Fibroblast of lung (primary cell): ENCODE measurements at regions not wholly inside any gene's neighbourhood (a gene's known extent, or its start where the extent isn't known, plus 50 kb on each side); places are given as distances from the start of the nearest gene placed in this dataset.

Source experiments
- DNase-seq, 2 donors: peaks; one replicate each; pipeline versions ENCODE4 v3.0.0 to v3.0.0-alpha.2; 2010; ENCODE audit warnings: low read depth in 2 of 2
- H2AFZ ChIP-seq: 2 replicates; pipeline ENCODE4 v1.5.1; 2012; ENCODE audit warnings: low read length, control low read depth, inconsistent platforms
- H3K27ac ChIP-seq: 2 replicates; pipeline ENCODE4 v1.5.1; 2011; ENCODE audit warnings: low read length, control low read depth; ENCODE audit not compliant: insufficient read depth
- H3K27me3 ChIP-seq: 2 replicates; pipeline ENCODE4 v1.5.1; 2011; ENCODE audit warnings: mild to moderate bottlenecking, low read length; ENCODE audit not compliant: control insufficient read depth, insufficient read depth
- H3K36me3 ChIP-seq: 2 replicates; pipeline ENCODE4 v1.5.1; 2011; ENCODE audit warnings: low read length; ENCODE audit not compliant: control insufficient read depth, insufficient read depth
- H3K4me1 ChIP-seq: 2 replicates; pipeline ENCODE4 v1.5.1; 2011; ENCODE audit warnings: low read length; ENCODE audit not compliant: control insufficient read depth, insufficient read depth; ENCODE audit errors: extremely low read depth
- H3K4me2 ChIP-seq: 2 replicates; pipeline ENCODE4 v1.5.1; 2011; ENCODE audit warnings: low read length, control low read depth; ENCODE audit not compliant: insufficient read depth; ENCODE audit errors: extremely low read depth
- H3K4me3 ChIP-seq, 4 experiments: fragments of 200-600 bp in 1 of 4; sonication (generic) in 1 of 4; replicated peaks in 1 of 4; 2 replicates each; pipeline ENCODE4 v1.5.1; 2011 to 2016; ENCODE audit warnings: low read length in 4 of 4, low read depth in 3 of 4, mild to moderate bottlenecking in 3 of 4, control low read depth in 2 of 4, inconsistent platforms in 1 of 4, mixed read lengths in 1 of 4; ENCODE audit not compliant: insufficient read depth in 1 of 4; ENCODE audit errors: control extremely low read depth in 1 of 4
- H3K79me2 ChIP-seq: 2 replicates; pipeline ENCODE4 v1.5.1; 2012; ENCODE audit warnings: mild to moderate bottlenecking, low read length, inconsistent platforms; ENCODE audit not compliant: control insufficient read depth, insufficient read depth
- H3K9ac ChIP-seq: 2 replicates; pipeline ENCODE4 v1.5.1; 2011; ENCODE audit warnings: mild to moderate bottlenecking, low read length, control low read depth; ENCODE audit not compliant: insufficient read depth
- H3K9me3 ChIP-seq: 2 replicates; pipeline ENCODE4 v1.5.1; 2012; ENCODE audit warnings: low read depth, low read length; ENCODE audit not compliant: control insufficient read depth, insufficient read depth
- H4K20me1 ChIP-seq: 2 replicates; pipeline ENCODE4 v1.5.1; 2011; ENCODE audit warnings: low read length; ENCODE audit not compliant: control insufficient read depth, insufficient read depth; ENCODE audit errors: extremely low read depth
- EZH2 ChIP-seq: IDR thresholded peaks from 2 replicates; pipeline ENCODE4 v1.5.1; 2012; ENCODE audit warnings: low read length, control low read depth, mild to moderate bottlenecking; ENCODE audit errors: missing control alignments
- TF ChIP-seq, protein P1 (sequence below), 2 donors: IDR thresholded peaks in 1 of 2; conservative IDR thresholded peaks in 1 of 2; 1 replicate in 1 of 2; 2 replicates in 1 of 2; pipeline ENCODE4 v1.5.1; 2011 to 2012; ENCODE audit warnings: low read length in 2 of 2, control low read depth in 1 of 2, inconsistent platforms in 1 of 2, low read depth in 1 of 2, mild to moderate bottlenecking in 1 of 2

DNA sequence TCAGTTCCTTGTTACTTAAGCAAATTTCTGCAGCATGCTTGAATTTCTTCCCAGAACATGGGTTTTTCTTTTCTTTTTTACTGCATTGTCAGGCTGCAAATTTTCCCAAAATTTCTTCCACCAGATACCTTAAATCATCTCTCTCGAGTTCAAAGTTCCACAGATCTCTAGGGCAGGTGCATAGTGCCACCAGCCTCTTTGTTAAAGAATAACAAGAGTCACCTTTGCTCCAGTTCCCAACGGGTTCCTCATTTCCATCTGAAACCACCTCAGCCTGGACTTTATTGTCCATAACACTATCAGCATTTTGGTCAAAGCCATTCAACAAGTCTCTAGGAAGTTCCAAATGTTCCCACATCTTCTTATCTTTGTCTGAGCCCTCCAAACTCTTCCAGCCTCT lies 389.2 kb downstream of the NXPH1 start:
- H3K9ac ChIP-seq, result no peak overlapping the region
- no peaks in the 10 kb centered on the region for H3K79me2 ChIP-seq
- no peaks in the 10 kb centered on the region for H4K20me1 ChIP-seq
- H2AFZ ChIP-seq, result no peak overlapping the region
- H3K4me1 ChIP-seq, result no peaks in the 10 kb centered on the region
- no peaks in the 10 kb centered on the region for H3K9me3 ChIP-seq
- no peak overlapping the region for H3K4me3 ChIP-seq
- H3K27ac ChIP-seq, result no peak overlapping the region
- no peak for TF ChIP-seq EZH2
- TF ChIP-seq, protein P1, sequence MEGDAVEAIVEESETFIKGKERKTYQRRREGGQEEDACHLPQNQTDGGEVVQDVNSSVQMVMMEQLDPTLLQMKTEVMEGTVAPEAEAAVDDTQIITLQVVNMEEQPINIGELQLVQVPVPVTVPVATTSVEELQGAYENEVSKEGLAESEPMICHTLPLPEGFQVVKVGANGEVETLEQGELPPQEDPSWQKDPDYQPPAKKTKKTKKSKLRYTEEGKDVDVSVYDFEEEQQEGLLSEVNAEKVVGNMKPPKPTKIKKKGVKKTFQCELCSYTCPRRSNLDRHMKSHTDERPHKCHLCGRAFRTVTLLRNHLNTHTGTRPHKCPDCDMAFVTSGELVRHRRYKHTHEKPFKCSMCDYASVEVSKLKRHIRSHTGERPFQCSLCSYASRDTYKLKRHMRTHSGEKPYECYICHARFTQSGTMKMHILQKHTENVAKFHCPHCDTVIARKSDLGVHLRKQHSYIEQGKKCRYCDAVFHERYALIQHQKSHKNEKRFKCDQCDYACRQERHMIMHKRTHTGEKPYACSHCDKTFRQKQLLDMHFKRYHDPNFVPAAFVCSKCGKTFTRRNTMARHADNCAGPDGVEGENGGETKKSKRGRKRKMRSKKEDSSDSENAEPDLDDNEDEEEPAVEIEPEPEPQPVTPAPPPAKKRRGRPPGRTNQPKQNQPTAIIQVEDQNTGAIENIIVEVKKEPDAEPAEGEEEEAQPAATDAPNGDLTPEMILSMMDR (conservative IDR thresholded peaks at IDR 0.05 in 1 of 2, IDR thresholded peaks at IDR 0.05 in 1 of 2; ENCODE audit: low read depth in 1 of 2, low read length in 2 of 2), result no peak
- DNase-seq, result no peak
- no peak overlapping the region for H3K4me2 ChIP-seq
- H3K27me3 ChIP-seq, result no peaks in the 10 kb centered on the region
- no peaks in the 10 kb centered on the region for H3K36me3 ChIP-seq

DNA sequence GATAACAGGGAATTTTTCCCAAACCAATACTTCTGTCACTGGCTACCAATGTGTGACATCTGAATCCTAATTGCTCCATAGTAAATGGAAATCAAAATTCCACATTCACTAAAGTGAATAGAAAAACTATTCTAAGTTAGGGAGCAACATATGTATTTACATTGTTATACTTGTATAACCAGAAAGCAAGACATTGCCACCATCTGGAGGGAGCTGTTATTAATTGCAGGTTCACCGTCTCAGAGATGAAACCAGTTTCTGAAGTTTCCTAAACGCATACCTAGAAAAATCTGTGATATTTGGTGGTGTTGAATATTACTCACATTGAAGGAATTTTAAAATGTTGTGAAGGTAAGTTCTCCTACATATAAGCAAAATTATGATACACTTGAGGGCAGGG lies 390.1 kb downstream of the NXPH1 start:
- no peaks in the 10 kb centered on the region for H3K4me1 ChIP-seq
- DNase-seq, result no peak
- no peak overlapping the region for H2AFZ ChIP-seq
- no peak overlapping the region for H3K4me3 ChIP-seq
- no peaks in the 10 kb centered on the region for H4K20me1 ChIP-seq
- H3K9me3 ChIP-seq, result no peaks in the 10 kb centered on the region
- no peak overlapping the region for H3K27ac ChIP-seq
- H3K36me3 ChIP-seq, result no peaks in the 10 kb centered on the region
- no peaks in the 10 kb centered on the region for H3K79me2 ChIP-seq
- no peaks in the 10 kb centered on the region for H3K27me3 ChIP-seq
- TF ChIP-seq EZH2, result no peak
- TF ChIP-seq, protein P1 (conservative IDR thresholded peaks at IDR 0.05 in 1 of 2, IDR thresholded peaks at IDR 0.05 in 1 of 2; ENCODE audit: low read depth in 1 of 2, low read length in 2 of 2), result no peak
- H3K9ac ChIP-seq, result no peak overlapping the region
- H3K4me2 ChIP-seq, result no peak overlapping the region

DNA sequence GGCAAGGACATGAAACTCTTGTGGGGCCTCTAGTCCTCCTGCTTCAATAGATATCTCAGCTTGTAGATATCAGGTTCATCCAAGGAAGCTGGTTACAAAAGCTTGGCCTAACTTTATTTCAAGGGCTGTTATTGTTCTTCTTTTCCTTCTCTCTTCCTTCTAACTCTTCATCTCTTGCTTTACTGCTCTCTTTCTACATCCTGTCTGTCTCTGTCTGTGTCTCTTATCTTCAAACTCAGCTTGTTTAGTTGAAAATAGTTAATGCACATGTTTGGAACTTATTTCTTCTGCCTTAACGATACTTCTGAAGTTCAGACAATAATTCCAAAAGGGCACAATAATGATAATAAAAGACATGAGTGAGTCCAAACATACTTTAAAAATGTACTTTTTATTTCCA lies 393.9 kb downstream of the NXPH1 start:
- Histone ChIP-seq H3K4me1 (no peaks in the 10 kb centered on the region), H4K20me1 (no peaks in the 10 kb centered on the region), H3K27me3 (no peaks in the 10 kb centered on the region), H3K36me3 (no peaks in the 10 kb centered on the region), H3K4me2 (no peak overlapping the region), H2AFZ (no peak overlapping the region), H3K9me3 (no peaks in the 10 kb centered on the region), H3K4me3 (no peak overlapping the region), H3K27ac (no peak overlapping the region), H3K9ac (no peak overlapping the region), H3K79me2 (no peaks in the 10 kb centered on the region)
- no peak for TF ChIP-seq EZH2
- TF ChIP-seq, protein P1 (conservative IDR thresholded peaks at IDR 0.05 in 1 of 2, IDR thresholded peaks at IDR 0.05 in 1 of 2; ENCODE audit: low read depth in 1 of 2, low read length in 2 of 2), result no peak
- DNase-seq, result no peak
